ENCODE measurements at regions not wholly inside any gene's neighbourhood (a gene's known extent, or its start where the extent isn't known, plus 50 kb on each side); places are given as distances from the start of the nearest gene placed in this dataset.
"Not testable (repeated sequence)": the region's sequence is repeated elsewhere in the genome, so short reads cannot be mapped to it uniquely, and the experiment has no call there.

DNA sequence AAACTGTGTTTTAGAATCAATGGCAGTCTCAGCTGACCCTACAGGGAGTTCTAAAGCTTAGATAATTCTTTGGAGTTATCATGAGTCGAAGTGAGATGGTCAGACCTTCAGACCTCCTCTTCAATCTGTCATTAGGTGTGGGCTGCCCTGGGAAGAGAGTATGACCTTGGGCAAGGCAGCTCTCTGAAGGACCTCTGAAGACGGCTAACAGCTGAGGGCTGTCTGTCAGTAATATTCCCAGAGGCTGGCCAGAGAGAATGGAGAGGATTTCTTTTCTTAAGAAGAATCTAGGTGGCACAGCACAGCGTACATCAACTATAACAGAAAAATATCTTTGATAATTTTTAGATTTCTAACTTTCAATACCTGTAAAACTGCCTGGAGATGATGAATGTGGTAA is 379.4 kb downstream of the ZNF674 start:
- no peak for DNase-seq

DNA sequence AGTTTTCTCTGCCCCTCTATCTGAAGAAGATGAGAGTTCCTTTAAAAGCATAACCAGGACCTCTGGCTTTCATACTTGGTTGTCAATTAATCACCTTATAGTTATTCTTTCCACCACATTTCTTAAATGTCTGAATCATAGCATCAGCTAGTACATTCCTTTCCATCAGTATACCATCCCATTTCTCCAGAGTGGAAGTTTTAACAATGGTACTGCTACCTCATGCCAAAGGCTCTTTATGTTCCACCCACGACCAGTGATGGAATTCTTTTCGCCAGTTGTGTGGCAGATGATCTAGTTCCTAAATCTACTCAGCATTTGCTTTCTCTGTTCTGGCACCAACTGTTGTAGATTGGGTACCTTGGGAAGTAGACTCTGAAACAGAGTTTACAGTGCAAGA is 379.8 kb downstream of the ZNF674 start:
- DNase-seq: no peak

DNA sequence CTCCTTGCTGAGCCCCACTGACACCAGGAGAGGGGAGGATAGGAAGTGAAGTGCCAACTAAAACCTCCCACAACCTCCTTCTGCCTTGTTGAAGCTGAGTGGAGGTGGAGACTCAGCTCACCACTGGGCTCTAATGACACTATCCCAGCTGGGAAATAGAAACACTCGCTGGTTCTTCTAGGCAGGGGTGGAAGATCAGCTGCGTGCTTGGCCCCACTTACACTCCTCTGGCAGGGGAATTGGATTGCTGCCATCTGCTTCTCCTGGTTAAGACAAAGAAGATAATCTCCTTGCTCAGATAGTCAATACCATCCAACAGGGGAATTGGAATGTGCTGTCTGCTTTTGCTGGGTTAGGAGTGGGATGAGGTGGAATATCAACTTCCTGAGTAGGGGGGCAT is 392.5 kb downstream of the ZNF674 start:
- no peak for DNase-seq

DNA sequence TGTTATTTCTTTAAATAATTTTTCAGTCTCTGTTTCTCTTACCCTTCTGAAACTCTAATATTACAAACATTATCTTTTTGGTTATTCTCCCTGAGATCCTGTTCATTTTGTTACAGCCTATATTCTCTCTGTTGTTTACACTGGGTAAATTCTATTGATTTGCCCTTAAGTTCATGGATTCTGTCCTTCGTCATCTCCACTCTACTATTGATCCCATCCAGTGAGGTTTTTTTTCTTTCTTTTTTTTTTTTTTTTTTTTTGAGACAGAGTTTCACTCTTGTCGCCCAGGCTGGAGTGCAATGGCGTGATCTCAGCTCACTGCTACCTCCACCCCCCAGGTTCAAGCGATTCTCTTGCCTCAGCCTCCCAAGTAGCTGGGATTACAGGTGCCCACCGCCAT is 393.9 kb downstream of the ZNF674 start:
- not testable (repeated sequence) for DNase-seq

DNA sequence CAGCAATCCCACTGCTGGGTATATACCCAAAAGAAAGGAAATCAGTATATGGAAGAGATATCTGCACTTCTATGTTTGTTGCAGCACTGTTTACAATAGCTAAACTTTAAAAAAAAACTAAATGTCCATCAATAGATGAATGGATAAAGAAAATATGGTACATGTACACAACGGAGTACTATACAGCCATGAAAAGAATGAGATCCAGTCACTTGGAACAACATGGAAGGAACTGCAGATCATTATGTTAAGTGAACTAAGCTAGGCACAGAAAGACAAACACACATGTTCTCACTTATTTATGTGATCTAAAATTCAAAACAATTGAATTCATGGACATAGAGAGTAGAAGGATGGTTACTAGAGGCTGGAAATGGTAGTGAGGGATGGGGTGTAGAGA is 400.7 kb downstream of the ZNF674 start:
- no peak for DNase-seq

DNA sequence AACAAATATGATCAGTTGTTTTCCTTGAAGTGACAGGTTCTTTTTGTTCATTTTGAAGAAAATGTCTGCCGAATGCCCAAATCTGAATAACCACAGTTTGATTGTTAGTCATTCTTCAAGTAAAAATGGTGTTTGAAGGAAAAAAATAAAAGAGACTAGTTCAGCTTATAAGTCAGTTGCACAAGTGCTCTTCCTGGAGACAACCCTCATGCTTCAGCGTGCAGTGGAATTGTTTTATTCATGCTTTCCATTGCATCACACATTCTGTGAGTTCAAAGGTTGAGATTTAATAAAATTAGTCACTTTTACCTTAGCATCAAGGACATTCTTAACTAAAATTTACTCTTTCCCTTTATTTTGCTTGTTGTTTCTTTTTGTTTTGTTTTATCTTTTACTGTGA is 404.9 kb downstream of the ZNF674 start:
- no peak for DNase-seq

DNA sequence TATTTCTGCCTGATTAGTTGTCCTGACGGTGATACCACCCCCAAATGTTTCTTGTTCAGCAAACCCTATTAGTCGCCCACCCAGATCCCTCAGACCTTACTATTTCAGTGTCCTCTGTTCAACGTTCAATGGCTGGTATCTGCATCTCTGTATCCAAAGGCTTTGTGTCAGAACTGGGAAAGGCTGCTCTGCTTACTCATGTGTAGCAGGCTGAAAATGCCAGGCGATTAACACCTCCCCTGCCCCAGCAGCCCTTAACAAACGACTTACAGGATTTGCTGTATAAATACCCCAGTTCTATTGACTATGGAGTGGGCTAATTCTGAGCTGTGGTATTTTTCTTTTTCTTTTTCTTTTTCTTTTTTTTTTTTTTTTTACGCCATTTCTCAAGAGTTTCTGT is 415.0 kb downstream of the ZNF674 start:
- DNase-seq: no peak

DNA sequence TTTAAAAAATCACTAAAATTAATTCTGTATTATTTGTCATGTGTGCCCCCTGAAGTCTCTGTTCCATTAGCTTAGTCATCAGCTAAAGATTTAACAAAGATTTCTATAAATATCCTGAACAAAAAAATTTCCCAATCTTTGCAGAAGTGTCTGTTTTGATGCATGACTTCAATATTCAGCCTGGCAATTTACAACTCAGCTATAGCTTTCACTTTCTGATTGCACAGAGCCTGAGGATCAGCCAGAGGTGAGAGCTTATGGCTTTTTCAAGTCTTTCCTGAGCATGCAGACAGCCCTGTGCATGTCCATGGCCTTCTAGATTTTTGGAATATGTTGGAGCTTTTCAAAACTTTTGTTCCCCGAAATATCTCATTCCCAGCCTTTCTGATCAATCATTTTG is 420.1 kb downstream of the ZNF674 start:
- no peak for DNase-seq

DNA sequence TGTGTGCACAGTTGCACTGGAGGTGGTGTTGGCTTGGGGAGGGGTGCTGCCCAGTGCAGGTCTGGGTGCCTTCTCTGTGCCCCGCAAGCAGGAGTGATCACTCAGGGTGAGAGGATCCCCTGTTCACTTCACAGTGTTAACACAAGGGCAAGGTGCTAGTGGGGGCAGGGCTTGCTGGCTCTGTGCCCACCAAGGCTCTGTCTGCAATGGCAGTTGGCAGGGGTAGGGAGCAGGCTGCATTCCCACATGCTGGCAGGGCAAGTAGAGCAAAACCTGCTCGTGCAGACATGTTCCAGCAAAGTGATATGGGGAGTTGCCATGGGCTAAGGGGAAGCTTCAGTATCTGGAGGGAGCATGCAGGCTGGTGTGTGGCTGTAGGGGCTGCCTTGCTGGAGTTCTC is 428.0 kb downstream of the ZNF674 start:
- DNase-seq: no peak

DNA sequence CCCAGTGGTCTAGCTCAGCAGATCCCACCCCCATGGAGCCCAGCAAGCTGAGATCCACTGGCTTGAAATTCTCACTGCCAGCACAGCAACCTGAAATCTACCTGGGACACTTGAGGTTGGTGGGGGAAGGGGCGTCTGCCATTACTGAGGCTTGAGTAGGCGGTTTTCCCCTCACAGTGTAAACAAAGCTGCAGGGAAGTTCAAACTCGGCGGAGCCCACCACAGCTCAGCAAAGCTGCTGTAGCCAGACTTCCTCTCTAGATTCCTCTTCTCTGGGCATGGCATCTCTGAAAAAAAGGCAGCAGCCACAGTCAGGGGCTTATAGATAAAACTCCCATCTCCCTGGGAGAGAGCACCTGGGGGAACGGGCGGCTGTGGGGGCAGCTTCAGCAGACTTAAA is 457.9 kb downstream of the ZNF674 start:
- not testable (repeated sequence) for DNase-seq

DNA sequence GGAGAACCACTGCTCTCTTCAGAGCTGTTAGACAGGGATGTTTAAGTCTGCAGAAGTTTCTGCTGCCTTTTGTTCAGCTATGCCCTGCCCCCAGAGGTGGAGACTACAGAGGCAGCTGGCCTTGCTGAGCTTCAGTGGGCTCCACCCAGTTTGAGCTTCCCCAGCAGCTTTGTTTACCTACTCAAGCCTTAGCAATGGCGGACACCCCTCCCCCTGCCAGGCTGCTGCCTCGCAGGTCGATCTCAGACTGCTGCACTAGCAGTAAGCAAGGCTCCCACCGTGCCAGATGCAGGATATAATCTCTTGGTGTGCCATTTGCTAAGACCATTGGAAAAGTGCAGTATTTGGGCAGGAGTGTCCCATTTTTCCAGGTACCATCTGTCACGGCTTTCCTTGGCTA is 465.1 kb downstream of the ZNF674 start:
- DNase-seq: not testable (repeated sequence)

DNA sequence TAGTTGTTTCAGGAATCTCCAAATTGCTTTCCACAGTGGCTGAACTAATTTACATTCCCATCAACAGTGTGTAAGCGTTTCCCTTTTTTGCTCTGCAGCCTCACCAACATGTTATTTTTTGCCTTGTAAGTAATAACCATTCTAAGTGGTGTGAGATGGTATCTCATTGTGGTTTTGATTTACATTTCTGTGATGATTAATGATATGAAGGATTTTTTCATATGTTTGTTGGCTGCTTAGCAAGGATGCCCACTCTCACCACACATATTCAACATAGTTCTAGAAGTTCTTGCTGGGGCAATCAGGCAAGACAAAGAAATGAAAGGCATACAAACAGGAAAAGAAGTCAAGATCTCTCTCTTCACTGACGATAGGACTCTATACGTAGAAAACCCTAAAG is 472.4 kb downstream of the ZNF674 start:
- no peak for DNase-seq

DNA sequence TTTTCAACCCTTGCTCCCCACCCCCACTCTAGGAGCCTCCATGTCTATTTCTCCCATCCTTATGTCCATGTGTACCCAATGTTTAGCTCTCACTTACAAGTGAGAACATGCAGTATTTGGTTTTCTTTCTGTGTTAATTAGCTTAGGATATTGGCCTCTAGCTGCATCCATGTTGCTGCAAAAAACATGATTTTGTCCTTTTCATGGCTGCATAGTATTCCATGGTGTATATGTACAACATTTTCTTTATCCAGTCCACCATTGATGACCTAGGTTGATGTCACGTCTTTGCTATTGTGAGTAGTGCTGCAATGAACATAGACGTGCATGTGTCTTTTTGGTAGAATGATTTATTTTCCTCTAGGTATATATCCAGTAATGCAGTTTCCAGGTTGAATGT is 472.8 kb downstream of the ZNF674 start:
- no peak for DNase-seq

DNA sequence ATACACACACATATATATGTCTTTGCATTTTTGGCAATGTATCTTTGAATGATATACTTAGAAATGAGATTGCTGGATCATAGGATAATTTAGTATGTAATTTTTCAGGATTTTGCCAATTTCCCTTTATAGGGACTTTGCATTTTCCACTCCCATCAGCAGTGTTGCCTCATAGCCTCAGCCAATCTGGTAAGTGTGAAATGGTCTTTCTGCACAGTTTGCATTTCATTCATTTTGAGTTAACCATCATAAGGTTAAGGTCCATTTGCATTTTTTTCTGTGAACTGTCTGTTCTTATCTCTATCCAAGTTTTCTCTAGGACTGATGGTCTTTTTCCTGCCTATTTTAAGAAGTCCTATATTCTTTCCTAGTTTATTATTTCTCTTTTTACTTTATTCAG is 474.8 kb downstream of the ZNF674 start:
- no peak for DNase-seq

DNA sequence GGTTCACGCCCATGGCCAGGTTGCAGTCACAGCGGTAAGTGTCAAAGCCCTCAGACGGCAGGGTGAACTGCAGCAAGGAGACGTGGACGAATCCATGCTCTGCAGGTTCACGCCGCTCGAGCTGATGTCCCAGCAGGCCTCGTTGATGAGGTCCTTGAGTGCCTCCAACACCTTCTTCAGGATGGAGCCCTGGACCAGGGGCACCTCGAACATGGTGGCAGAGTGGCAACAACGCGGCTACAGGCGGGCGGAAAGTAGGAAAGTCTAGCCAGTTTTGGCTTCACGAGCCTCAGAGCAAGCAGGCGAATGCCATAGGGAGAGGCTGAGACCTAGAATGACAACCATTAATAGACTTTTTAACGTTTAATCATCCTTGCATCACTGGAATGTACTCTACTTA is 485.9 kb downstream of the ZNF674 start:
- DNase-seq: no peak

DNA sequence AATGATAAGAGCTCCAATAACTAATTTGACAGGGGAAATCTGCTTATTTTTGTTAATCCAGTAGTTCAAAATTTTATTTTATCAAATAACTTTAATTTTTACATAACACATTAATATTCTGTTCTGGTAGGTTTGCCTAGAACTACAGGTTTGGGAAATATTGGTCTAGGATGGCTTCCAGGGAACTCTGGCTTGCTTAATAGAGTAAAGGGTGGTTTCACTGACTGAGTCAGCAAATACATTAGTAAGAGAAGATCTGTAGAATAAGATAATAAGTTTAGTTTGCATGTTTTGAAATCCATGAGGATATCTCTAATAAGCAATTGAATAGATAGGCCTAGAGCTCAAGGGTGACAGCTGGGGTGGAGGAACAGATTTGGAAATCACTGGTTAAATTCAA is 500.7 kb downstream of the ZNF674 start:
- DNase-seq: no peak

DNA sequence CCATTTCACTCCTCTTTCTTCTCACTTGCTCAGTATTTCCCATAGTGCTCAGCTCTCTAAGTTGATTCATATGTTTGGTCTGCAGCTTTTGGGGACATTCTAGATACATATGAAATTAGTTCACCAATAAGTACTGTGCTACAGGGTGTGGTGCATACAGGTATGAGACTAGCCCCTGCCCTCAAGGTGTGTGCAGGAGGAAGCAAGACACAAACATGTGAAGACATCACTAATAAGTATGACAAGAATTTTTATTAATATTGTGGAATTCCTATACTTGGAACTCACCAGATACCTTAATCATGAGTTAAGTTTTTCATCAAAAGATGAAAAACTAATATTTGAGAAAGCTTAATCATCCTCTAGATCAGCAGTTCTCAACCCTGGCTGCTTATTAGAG is 505.2 kb downstream of the ZNF674 start:
- DNase-seq: no peak

DNA sequence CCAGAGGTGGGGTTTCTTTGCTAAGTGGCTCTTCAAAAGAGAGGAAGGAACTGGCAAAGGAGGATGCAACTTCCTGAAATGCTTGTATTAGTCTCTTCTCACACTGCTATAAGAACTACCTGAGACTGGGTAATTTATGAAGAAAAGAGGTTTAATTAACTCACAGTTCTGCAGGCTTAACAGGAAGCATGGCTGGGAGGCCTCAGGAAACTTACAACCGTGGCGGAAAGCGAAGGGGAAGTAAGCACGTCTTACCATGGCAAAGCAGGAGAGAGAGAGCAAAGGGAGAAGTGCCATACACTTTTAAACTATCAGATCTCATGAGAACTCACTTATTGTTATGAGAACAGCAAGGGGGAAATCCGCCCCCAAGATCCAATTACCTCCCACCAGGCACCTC is 505.7 kb downstream of the ZNF674 start:
- DNase-seq: no peak

DNA sequence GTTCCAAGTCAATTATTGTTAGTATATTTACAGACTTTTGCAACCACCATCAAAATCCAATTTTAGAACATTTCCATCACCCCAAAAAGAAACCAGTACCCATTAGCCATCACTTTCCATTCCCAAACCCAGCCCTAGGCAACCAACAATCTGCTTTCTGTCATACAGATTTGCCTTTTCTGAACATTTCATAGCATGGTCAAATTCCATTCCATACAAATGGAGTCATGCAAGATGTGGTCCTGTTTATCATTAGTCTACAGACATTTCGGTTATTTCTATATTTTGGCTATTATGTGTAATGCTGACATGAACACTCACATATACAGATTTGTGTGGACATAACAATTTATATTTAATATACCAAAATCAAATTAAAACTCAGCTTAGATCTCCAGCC is 508.7 kb downstream of the ZNF674 start:
- DNase-seq: no peak

DNA sequence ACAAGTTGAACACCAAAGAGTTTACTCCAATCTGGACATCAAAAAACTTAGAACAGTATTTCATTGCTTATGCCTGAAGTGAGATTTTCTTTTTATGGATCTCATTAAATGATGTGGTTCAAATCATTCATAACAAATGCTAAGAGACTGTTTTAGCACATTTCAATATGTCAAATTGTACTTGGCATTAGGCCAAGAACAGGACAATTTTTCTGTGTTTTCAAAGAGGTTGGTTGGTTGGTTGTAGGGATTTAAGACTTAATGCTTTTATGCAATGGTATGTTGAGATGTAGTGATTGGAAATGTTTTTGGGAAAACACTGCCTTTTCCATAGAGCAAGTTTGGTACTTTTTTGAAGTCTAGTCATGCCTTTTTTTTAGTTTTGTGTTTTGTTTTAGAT is 510.4 kb downstream of the ZNF674 start:
- DNase-seq: no peak

DNA sequence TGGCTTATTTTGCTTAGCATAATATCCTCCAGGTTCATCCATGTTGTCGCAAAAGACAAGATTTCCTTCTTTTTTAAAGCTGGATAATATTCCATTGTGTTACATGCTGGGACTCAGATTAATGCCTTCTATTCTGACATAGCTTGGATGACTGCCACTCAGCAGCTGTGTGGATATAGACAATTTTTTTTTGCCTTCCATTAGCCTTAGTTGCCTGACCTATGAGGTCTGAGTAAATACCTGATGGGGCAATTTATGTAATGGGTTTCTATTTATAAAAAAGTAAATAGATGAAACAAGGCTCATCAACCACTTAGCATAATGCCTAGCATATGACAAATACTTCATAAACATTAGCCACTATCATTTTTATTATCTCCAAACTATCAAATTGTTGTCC is 515.4 kb downstream of the ZNF674 start:
- DNase-seq: no peak

DNA sequence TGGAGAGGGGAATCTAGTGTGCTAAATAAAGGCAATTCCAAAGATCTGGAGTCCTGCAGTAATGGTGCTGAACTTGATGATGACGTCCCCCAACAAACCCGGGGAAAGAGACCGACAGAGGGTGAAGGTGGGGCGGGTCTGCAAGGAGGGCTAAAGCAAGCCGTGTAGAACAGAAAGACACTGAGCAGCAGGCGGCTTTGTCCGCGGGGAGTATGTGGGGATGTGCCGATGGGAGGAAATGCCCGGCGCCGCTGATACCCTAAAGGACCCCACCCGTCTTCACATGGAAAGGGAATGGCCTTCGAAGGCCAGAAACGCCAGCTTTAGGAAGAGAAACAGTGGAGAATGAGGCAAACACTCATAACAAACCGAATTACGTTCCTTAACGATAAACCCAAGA is 528.9 kb downstream of the ZNF674 start:
- DNase-seq: no peak

DNA sequence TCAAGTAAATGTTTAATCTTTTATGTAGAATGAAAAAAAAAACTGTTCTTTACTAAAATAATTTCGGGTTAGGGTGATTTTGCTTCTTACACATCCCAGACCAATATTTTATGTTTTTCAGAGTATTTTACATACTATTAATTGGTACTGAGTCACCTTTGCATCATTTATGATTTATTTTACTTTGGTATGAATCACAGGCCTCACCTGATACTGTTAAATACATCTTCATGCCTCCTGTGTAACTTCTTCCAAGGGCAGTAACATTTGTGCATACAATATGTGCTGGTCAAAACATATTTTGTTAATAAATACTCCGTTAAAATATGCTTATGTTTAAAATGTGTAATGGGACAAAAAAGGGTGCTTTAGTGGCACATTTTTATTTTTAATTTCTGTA is 529.6 kb downstream of the ZNF674 start:
- DNase-seq: no peak

DNA sequence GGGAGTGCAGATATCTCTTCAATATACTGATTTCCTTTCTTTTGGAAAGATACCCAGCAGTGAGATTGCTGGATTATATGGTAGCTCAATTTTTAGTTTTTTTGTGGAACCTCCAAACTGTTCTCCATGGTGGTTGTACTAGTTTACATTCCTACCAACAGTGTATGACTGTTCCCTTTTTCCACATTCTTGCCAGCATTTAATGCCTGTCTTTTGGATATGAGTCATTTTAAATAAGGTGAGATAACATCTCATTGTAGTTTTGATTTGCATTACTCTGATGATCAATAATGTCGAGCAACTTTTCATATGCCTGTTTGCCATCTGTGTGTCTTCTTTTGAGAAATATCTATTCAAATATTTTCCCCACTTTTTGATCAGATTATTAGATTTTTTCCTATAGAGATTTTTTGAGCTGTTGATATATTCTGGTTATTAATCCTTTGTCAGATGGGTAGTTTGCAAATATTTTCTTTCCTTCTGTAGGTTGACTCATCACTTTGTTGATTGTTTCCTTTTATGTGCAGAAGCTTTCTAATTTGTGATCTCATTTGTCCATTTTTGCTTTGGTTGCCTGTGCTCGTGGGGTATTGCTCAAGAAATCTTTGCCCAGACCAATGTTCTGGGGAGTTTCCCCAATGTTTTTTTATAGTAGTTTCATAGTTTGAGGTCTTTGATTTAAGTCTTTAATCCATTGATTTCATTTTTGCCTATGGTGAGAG is 552.7 kb downstream of the ZNF674 start:
- DNase-seq: no peak

DNA sequence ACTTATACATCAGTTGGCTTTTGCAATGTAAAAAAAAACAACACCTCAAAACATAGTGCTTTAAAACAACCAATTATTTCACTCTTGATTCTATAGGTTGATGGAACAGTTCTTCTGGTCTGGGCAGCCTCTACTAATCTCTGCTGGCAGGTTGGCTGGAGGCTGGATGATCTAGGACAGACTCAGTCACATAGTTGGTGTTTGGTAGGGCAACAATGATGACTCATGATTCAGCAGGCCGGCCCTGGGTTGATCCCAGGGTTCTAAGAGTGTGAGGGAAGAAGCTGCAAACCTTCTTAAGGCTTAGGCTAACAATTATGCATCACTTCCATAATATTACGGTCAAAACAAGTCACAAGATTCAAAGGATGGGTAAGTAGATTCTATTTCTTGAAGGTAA is 558.2 kb downstream of the ZNF674 start:
- DNase-seq: no peak
